ENCODE measurements at regions not wholly inside any gene's neighbourhood (a gene's known extent, or its start where the extent isn't known, plus 50 kb on each side); places are given as distances from the start of the nearest gene placed in this dataset.
"Not testable (repeated sequence)": the region's sequence is repeated elsewhere in the genome, so short reads cannot be mapped to it uniquely, and the experiment has no call there.

DNA sequence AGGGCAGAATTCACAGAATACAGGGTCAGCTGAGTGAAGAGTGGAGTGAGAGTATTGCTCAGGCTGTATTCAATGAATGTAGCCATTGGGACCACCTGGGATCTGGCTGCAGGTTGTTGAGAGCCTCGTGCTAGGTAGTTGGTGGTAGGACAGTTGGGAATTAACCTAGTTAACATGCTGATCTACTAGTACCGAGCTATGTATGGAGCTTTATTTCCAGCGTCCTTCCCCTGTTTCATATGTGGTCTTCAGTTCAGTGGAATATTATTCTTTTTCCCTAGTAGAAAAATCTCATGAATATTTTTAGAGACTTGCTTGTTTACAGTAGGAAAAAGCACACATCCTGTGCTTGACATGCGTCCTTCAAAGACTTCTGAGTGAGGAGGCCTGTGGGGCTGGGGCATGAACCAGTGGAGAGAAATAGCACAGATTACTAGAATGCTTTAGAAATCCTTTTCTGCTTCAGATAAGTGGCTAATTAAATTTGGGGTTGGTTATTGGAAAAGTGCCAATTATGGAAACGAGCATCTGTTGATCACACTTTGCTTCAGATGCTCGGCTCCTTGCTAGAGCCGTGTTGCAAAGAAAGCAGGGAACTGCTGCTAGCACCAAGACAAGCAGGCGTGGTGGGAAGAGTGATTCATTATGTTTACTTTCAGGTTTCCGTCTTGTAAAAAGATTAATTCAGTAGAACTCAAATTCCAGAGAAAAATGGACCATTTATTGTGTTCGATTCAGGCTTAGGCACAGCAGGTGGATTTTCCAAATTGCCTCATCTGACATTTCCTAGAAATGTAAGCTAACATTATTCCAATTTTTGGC lies 53.6 kb downstream of the ARF6 start:
- no peak for DNase-seq (ENCODE audit: low read depth, low spot score)

DNA sequence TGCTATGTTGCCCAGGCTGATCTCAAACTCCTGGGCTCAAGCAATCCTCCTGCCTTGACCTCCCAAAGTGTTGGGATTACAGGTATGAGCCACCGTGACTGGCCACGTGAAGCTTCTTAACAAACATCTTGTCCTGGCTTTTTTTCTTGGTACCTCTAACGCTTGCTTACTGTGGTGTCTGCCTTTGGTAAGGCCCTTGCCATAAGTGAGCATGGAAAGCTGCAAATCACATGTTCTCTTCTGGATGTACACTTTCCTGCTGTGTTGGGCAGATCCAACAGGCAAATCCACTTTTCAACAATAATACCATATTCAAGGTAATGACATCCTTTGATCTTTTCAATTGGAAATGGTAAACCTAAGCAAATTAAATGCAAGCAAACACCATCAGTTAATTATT lies 54.6 kb downstream of the ARF6 start:
- no peak for DNase-seq (ENCODE audit: low read depth, low spot score)

DNA sequence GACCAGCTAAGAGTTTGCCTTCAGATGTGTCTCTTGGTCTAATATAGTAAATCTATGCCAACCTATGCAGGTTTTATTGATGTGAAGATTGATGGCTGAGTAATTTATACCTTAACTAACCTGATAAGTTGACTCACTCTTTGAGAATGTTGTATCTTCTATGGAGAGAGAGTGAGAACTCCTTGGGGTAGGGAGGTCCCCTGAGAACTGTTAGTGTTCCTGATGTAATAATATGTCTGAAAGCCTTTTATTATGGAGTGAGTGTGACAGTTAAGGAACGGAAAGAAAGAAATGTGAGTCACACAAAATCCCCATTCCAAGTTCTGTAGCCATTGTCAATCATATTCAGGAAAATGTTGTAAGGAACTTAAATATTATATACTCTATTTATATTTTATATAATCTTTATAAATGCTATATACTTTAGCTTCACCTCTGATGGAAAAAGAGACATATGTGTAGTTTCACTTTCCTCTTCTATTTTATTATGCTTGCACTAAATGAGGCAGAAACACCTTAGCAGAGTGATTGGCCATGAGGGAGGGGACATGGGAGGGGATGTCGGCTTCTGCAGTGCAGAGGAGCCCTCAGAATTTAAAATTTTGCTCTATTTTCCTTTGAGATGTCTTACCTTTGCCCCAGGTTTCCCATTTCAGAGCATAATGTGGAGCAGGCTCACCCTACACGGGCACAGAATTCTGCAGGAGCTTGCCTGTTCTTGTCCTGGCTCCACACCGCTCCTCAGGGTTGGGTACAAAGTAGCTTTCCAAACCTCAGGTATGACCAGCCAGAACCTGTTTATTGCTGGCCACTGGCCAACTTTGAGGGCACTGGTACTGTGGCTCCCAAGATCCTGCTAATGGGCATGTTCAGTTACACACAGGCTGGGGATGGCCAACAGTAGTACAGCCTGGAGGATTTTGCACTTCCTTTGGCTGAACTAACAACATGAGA lies 57.7 kb downstream of the ARF6 start:
- no peak for DNase-seq (ENCODE audit: low read depth, low spot score)

DNA sequence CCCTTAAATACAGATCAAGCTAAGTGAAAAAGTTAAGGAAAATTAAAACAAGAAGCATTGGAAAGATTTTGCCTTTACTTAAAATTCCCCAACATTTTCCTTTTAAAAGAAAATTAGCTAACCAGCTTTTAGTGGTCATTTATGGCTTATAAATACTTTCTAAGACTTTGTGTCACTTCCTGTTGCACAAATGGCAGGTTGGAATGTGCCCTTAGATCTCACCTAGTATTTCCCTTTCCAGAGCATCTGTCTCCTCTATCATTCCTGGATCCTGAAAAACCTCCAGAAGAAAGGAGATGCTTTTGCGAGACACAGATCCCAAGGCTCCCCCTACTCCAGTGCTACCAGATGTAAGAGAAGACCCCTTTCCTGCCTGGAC lies 58.3 kb downstream of the ARF6 start:
- DNase-seq (ENCODE audit: low read depth, low spot score), result no peak

DNA sequence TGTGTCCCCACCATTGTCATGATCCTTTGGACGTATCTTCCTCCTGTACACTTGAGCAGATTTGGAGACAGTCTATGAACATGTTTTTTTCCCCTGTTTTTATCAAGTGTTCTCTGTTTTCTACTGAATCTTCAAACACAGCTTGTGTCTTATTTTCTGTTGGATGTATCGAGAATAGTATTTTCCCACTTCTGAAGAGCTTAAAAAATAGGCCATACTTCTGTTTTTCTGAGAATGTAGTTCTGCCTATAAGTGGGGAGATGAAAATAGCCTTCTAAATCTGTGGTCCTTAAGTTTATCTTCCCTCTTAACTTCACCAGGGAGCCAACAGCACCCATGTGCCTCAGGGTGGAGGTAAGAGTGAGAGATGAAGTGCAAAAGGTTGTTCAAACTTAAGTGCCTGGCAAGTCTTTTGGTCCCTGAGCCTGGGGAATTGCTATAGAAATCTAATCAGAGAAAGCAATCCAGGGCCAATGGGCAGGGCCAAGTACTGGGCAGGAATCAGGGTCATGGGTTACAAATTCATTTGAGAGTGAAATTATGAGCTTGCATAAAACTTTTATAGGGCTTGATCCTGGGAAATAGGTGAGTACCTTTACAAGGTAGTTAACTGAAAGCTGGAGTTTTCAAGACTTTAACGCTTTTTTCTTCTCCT lies 58.9 kb downstream of the ARF6 start:
- DNase-seq (ENCODE audit: low read depth, low spot score), result no peak

DNA sequence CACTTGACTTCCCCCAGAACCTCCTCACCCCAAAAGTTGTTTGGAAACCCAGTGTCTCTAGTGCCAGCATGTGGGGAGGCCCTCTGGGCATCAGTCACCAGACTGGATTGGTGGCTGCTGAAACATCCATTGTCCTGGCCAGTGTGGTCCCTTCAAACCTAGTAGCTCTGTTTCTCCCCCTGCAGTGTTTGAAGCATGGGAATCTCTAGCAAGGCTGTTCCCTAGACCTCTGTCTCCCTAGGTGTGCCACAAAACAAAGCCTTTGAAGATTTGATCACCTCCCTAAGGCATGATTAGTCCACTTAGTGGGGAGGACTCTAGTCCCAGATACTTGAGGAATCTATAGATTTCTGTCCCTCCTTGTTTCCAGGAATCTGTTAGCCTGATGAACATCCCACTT lies 60.3 kb downstream of the ARF6 start:
- DNase-seq (ENCODE audit: low read depth, low spot score), result peak; percentile 78

DNA sequence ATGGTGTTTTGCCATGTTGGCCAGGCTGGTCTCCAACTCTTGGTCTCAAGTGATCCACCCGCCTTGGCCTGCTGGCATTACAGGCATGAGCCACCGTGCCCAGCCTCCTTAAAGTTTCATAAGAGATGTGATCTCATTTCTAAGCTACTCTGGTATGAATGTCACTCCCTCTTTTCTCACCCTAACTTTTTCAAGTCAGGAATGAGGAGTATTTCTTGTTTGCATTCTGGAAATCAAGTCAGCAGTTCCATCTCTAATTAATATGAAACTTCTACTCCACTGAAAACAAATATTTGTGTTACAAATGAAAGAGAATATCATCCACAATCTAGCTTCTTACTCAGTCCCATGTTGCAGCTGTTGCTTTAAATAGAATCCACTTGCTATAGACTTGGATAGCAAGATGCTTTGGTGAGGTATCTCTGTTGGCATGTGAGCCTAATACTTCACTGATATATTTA lies 61.3 kb downstream of the ARF6 start:
- DNase-seq (ENCODE audit: low read depth, low spot score), result no peak

DNA sequence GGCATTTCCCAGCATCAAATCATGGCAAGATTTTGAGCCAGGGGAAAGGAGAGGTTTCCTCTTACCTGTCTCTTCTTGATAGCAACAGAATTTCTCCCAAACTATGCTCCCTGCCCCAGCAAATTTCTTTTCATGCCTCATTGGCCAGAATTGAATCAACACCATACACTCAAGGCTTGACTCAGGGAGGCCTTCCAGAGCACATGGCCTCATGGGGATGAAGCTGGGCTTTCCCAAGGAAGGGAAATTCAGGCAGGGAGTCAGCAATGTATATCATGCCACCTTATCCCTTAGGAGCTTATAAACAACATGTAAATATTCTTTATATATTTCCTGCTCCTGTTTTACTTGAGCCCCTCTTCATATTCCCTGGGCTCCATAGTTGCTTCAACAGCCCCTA lies 62.1 kb downstream of the ARF6 start:
- DNase-seq (ENCODE audit: low read depth, low spot score), result no peak

DNA sequence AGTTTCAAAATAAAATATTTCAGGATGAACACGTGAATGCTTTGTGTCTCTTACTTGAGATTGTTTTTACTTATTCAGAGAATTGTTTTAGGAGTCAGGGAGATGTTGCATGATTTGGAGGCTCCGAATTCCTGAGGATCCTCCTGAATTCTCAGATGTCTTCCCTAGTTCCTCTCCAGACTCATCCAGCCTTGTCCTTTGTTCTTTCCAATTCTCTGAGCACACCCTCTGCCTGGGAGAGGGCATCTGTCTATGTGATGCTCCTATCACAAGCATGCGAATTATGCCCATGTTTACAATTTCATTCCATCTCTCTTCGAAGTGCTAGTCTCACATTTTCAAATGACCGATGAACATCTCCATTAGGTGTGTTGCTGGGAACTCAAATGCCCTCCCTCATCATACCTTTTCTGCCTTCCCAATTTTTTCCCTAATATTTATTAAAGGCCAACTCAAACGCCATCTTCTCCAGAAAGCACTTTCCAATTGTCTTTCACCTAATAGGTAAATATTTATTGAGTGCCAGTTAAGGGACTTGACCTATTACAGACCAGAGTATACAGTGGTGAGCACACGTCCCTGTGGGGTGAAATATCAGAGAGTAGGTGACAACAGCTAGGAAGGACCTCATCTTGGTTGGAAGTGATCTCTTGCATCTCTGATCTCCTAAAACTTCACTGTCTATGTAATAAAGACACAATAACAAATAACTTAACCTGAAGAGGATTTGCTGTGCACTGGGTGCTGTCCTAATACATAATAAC lies 64.4 kb downstream of the ARF6 start:
- DNase-seq (ENCODE audit: low read depth, low spot score), result no peak

DNA sequence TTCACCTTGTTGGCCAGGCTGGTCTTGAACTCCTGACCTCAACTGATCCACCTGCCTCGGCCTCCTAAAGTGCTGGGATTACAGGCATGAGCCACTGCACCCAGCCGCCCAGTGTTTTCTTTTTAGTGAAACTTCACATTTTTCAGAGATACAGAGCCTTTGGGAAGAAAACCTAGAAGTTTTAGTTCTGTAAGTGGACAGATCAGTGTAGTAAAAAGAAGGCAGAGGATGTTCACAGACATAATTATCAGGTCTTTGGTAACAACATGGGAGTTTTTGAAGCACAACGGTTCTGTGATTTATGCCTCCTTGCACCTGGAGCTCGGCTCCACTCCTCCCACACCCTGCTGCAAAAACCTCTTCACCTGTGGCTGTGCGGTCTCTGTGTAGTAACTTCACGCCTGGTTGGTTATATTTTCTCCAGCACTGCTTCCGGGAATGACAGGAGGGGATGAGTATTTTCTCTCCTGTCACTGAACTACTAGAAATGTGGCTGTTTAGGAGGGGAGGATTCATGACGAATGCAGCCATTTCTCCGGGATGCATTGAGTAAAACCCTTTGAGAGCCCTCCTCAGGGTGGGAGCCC lies 67.0 kb downstream of the ARF6 start:
- no peak for DNase-seq (ENCODE audit: low read depth, low spot score)

DNA sequence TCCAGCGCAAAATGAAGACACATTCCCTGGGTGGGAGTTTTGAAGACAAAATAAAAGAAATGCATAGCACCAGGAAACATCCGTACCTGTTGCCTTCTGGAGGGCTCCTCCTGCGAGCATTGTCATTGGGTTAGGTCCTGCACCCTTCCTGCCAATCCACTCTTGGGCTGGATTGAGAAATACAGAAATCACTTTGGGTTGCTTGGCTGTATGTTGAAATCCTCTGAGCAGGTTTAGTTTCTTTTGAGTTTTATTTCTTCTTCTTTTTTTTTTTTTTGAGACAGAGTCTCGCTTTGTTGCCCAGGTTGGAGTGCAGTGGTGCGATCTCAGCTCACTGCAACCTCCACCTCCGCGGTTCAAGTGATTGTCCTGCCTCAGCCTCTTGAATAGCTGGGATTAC lies 67.6 kb downstream of the ARF6 start:
- no peak for DNase-seq (ENCODE audit: low read depth, low spot score)

DNA sequence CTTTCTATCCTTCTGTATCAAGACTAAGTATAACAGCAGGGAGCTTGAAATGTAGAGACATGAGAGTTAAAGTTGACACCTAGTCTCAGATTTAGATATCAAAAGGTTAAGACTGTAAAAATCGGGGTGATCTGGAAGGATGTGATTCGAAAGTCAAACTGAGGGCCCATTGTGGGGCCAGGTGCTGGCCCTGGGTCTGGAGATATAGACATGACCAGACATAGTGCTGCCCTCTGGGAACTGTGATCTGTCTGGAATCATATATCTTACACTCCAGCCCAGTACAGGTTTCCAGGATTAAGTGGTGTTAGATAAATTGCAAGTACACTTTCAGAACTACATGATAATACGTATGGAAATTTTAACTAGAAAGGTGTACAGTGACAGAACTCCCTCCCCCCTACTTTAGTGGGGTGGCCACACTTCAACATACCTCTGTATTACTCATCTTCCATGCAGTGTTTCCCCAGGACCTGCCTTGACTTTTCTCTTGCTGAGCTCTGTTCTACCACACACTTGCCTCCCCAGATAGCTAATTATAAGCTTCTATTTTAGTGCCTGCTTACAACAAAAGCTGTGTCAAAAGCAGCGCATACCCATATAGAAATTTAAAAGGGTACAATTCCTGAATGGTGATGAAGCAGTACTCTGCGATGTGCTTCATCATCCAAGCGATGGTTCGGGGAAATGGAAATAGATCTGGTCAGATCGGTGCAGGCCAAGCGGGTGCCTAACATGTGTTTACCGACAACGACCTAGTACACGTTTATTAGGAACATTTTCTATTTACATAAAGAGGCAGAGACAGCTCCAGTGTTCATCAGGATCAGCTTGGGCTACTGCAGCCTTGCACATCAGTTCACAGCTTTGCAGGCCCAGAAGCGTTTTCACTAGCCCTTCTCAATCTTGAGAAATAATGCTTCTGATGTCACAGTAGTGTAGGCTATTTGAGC lies 68.7 kb downstream of the ARF6 start:
- no peak for DNase-seq (ENCODE audit: low read depth, low spot score)

DNA sequence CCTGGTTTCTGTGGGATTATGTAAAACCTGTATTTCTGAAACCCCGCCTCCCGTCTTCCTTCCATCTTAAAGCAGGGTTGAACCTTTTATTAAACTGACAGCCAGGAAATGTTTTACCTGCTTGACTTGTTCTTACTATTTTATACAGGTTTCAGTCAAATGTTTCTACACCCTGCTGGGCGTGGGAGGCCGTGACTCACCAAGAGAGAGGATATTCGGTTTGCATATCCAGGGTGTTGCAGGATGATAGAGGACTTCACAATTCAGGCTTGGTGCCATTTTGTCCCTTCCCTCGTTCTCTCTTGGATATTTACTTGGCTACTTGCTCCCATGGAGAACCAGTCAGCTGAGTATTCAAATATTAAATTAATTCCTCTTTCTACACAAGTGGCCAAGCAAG lies 69.7 kb downstream of the ARF6 start:
- no peak for DNase-seq (ENCODE audit: low read depth, low spot score)

DNA sequence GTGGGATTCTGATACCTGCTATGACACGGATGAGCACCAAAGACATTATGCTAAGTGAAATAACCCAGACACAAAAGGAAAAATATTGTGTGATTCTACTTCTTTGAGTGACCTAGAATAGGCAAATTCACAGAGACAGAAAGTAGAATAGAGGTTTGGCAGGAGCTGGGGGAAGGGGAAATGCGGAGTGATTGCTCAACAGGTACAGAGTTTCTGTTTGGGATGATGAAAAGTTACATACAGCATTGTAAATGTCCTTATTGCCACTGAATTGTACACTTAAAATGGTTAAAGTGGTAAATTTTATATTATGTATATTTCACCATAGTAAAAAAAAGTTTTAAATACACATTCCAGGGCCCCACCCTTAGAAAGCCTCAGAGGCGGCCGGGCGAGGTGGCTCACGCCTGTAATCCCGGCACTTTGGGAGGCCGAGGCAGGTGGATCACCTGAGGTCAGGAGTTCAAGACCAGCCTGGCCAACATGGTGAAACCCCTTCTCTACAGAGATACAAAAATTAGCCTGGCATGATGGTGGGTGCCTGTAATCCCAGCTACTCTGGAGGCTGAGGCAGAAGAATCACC lies 72.3 kb downstream of the ARF6 start:
- DNase-seq (ENCODE audit: low read depth, low spot score), result not testable (repeated sequence)

DNA sequence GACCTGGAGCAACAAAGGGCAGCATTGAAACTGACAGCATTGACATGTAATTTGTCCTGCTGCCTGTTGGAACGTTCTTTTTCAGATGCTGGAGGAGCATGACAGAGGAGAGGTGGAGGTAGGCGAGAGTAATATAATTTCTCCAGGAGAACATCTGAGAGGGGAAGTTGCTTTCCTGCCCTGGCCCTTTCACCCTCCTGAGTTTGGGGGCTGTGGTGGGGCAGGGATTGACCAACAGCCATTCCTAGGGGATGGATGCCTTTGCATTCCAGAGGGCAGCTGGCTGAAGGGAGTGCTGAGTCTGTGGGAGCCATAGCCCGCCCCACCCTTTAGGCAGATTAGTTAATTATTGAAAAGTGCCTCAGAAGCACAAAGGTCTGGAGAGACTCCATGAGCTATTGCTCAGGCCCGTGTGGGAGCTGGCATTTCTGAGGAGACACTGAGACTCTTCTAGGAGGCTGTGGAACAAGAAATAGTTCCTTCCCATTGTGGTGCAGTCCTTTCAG lies 73.5 kb downstream of the ARF6 start:
- DNase-seq (ENCODE audit: low read depth, low spot score), result peak; percentile 67

DNA sequence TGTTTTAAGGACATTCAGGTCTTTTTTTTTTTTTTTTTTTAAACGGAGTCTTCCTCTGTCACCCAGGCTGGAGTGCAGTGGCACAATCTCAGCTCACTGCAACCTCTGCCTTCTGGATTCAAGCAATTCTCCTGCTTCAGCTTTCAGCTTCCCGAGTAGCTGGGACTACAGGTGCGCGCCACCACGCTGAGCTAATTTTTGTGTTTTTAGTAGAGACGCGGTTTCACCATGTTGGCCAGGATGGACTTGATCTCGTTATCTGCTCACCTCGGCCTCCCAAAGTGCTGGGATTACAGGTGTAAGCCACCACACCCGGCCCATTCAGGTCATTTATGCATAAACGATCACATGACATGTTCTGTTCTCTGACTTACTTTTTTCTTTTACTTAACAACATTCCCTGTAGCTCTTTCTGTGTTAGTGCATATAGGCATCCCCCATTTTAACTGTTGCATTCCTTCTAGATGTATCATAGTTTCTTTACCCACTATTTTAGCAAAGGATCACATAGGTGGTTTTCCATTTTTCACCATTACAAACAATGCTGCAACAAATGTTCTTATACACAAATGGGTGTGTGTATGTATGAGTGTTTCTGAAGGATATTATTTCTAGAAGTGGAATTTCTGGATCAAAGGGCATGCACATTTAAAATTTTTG lies 74.2 kb downstream of the ARF6 start:
- DNase-seq (ENCODE audit: low read depth, low spot score), result no peak

DNA sequence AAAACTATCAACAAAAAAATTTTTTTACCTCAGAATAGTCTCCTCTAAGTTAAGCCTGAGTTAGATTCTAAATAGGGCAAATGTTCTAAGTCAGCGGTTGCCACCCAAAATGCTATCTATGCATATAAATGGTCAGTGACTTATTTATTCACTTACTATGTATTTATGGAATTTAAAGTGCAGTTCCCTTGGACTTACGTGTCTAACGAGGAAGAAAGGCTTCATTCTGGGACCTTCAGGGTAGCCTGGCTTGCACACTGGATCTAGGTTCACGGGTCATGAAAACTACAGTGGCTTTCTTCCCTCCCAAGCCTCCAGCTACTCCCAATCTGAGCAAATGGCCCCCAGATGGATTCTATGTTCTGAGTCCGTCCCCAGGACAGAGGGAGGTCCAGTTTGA lies 77.1 kb downstream of the ARF6 start:
- DNase-seq (ENCODE audit: low read depth, low spot score), result no peak

DNA sequence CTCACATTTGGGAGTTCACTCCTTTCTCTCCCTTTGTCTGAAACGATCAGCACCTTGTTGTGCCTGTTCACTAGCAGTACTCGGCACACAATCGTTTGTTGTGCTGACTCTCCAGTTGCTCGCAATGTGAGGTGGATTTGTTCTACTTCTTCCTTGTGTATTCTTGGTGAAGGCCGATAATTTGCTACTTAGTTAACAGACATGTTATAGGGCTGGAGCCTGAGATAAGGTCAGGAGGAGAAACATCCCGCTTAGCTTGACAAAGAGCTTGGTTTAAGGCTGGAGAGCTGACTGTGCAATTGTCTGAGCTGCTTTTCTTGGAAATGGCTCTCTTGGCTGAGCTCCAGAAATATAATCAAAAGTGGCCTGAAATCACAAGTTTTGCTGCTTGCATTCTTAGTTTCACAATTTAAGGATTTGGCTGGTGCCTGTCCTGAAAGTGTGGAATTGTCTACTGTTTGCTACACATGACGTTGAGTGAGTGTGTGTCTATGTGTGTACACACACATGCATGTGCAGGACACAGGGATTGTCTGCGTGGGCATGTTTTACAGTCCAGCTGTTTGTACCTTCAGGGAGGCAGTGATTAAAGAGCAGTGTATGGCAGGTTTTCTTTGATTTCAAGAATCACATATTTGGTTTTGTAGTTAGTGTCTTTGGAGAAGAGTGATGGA lies 77.7 kb downstream of the ARF6 start:
- no peak for DNase-seq (ENCODE audit: low read depth, low spot score)

Data from ELF-1 (cell line).